H9 (cell line): ENCODE measurements at regions not wholly inside any gene's neighbourhood (a gene's known extent, or its start where the extent isn't known, plus 50 kb on each side); places are given as distances from the start of the nearest gene placed in this dataset.

Experiments used
- DNase-seq: peaks from one replicate; pipeline ENCODE4 v3.0.0-alpha.2; 2017
- H2AFZ ChIP-seq: one replicate; pipeline ENCODE4 v1.6.1; 2013; ENCODE audit warnings: mild to moderate bottlenecking, low read length, control low read depth, moderate library complexity
- H2AK5ac ChIP-seq: 2 replicates; pipeline ENCODE4 v1.6.1; 2013; ENCODE audit warnings: low read length, control low read depth, mixed read lengths; ENCODE audit not compliant: insufficient read length
- H2BK120ac ChIP-seq: one replicate; pipeline ENCODE4 v1.6.1; 2013; ENCODE audit warnings: low read depth, mild to moderate bottlenecking, low read length, control low read depth, inconsistent platforms; ENCODE audit not compliant: poor library complexity, severe bottlenecking
- H2BK12ac ChIP-seq: 2 replicates; pipeline ENCODE4 v1.6.1; 2013; ENCODE audit warnings: low read length, control low read depth, mixed read lengths, low read depth; ENCODE audit not compliant: insufficient read length
- H2BK15ac ChIP-seq: 2 replicates; pipeline ENCODE4 v1.6.1; 2013; ENCODE audit warnings: low read depth, low read length, control low read depth
- H2BK20ac ChIP-seq: one replicate; pipeline ENCODE4 v1.6.1; 2013; ENCODE audit warnings: low read depth, mild to moderate bottlenecking, low read length, control low read depth, inconsistent platforms; ENCODE audit not compliant: poor library complexity, severe bottlenecking
- H2BK5ac ChIP-seq: 2 replicates; pipeline ENCODE4 v1.6.1; 2013; ENCODE audit warnings: low read length, control low read depth, mixed read lengths; ENCODE audit not compliant: insufficient read length
- H3K14ac ChIP-seq: 2 replicates; pipeline ENCODE4 v1.6.1; 2013; ENCODE audit warnings: low read length, control low read depth; ENCODE audit not compliant: insufficient read depth
- H3K18ac ChIP-seq: 2 replicates; pipeline ENCODE4 v1.6.1; 2013; ENCODE audit warnings: low read depth, mild to moderate bottlenecking, mixed read lengths, low read length, control low read depth; ENCODE audit not compliant: insufficient read length
- H3K23ac ChIP-seq: 2 replicates; pipeline ENCODE4 v1.6.1; 2013; ENCODE audit warnings: low read length, control low read depth, mixed read lengths, low read depth; ENCODE audit not compliant: insufficient read length
- H3K23me2 ChIP-seq: 2 replicates; pipeline ENCODE4 v1.6.1; 2013; ENCODE audit warnings: low read depth, mild to moderate bottlenecking, mixed read lengths, low read length, control low read depth; ENCODE audit not compliant: insufficient read length, poor library complexity, severe bottlenecking
- H3K27ac ChIP-seq: 2 replicates; pipeline ENCODE4 v1.5.1; 2013; ENCODE audit warnings: low read length, control low read depth, mixed read lengths, low read depth; ENCODE audit not compliant: insufficient read length
- H3K27me3 ChIP-seq: 2 replicates; pipeline ENCODE4 v1.6.1; 2013; ENCODE audit warnings: low read length, control low read depth, inconsistent platforms; ENCODE audit not compliant: insufficient read depth
- H3K4ac ChIP-seq: 2 replicates; pipeline ENCODE4 v1.6.1; 2013; ENCODE audit warnings: low read depth, mild to moderate bottlenecking, control low read depth, inconsistent platforms, low read length, moderate library complexity
- H3K4me1 ChIP-seq: 2 replicates; pipeline ENCODE4 v1.6.1; 2013; ENCODE audit warnings: low read length, control low read depth, inconsistent platforms; ENCODE audit not compliant: insufficient read depth
- H3K4me2 ChIP-seq: 2 replicates; pipeline ENCODE4 v1.6.1; 2013; ENCODE audit warnings: low read length, control low read depth, mixed read lengths; ENCODE audit not compliant: insufficient read length, insufficient read depth
- H3K56ac ChIP-seq: 2 replicates; pipeline ENCODE4 v1.6.1; 2013; ENCODE audit warnings: low read depth, mild to moderate bottlenecking, mixed read lengths, low read length, control low read depth; ENCODE audit not compliant: insufficient read length
- H3K79me1 ChIP-seq: 2 replicates; pipeline ENCODE4 v1.6.1; 2013; ENCODE audit warnings: low read depth, mild to moderate bottlenecking, moderate library complexity, low read length, control low read depth, inconsistent platforms; ENCODE audit not compliant: insufficient read depth, poor library complexity, severe bottlenecking
- H3K79me2 ChIP-seq: 2 replicates; pipeline ENCODE4 v1.6.1; 2013; ENCODE audit warnings: low read length, control low read depth, inconsistent platforms; ENCODE audit not compliant: insufficient read depth
- H3K9ac ChIP-seq: 2 replicates; pipeline ENCODE4 v1.6.1; 2013; ENCODE audit warnings: low read length, control low read depth, mixed read lengths; ENCODE audit not compliant: insufficient read length; ENCODE audit errors: extremely low read depth
- H3K9me3 ChIP-seq: one replicate; pipeline ENCODE4 v1.6.1; 2013; ENCODE audit warnings: low read depth, low read length, inconsistent platforms; ENCODE audit not compliant: control insufficient read depth
- H3T11ph ChIP-seq: one replicate; pipeline ENCODE4 v1.6.1; 2013; ENCODE audit warnings: mild to moderate bottlenecking, low read length, control low read depth, inconsistent platforms
- H4K20me1 ChIP-seq: one replicate; pipeline ENCODE4 v1.6.1; 2013; ENCODE audit not compliant: control insufficient read depth, insufficient read length, insufficient read depth
- H4K5ac ChIP-seq: 2 replicates; pipeline ENCODE4 v1.6.1; 2013; ENCODE audit warnings: low read depth, mild to moderate bottlenecking, mixed read lengths, low read length, control low read depth; ENCODE audit not compliant: insufficient read length
- H4K8ac ChIP-seq: replicated peaks from 2 replicates; pipeline ENCODE4 v1.6.1; 2013; ENCODE audit warnings: low read length, control low read depth, mixed read lengths, low read depth; ENCODE audit not compliant: insufficient read length
- H4K91ac ChIP-seq: 2 replicates; pipeline ENCODE4 v1.6.1; 2013; ENCODE audit warnings: low read depth, mild to moderate bottlenecking, moderate library complexity, mixed read lengths, low read length, control low read depth; ENCODE audit not compliant: insufficient read length
- H3K27ac Mint-ChIP-seq, 3 experiments: 2 replicates in 2 of 3; 3 replicates in 1 of 3; pipeline ENCODE4 v1.8.0; 2020 to 2021; ENCODE audit warnings: mixed read lengths in 3 of 3, mild to moderate bottlenecking in 1 of 3, moderate library complexity in 1 of 3
- H3K27me3 Mint-ChIP-seq: 2 replicates; pipeline ENCODE4 v1.8.0; 2021; ENCODE audit warnings: low read depth, mild to moderate bottlenecking, moderate library complexity, mixed read lengths
- H3K36me3 Mint-ChIP-seq, 3 experiments: 2 replicates in 2 of 3; 3 replicates in 1 of 3; pipeline ENCODE4 v1.8.0; 2020 to 2021; ENCODE audit warnings: low read depth in 3 of 3, mixed read lengths in 3 of 3; ENCODE audit not compliant: insufficient read depth in 1 of 3
- H3K4me1 Mint-ChIP-seq, 2 experiments: 2 replicates each; pipeline ENCODE4 v1.8.0; 2020; ENCODE audit warnings: mixed read lengths in 2 of 2
- H3K4me3 Mint-ChIP-seq, 2 experiments: 2 replicates in 1 of 2; 3 replicates in 1 of 2; pipeline ENCODE4 v1.8.0; 2020 to 2021; ENCODE audit warnings: mild to moderate bottlenecking in 2 of 2, mixed read lengths in 2 of 2, moderate library complexity in 1 of 2
- H3K9me3 Mint-ChIP-seq, 2 experiments: 2 replicates in 1 of 2; 3 replicates in 1 of 2; pipeline ENCODE4 v1.8.0; 2020; ENCODE audit warnings: mild to moderate bottlenecking in 2 of 2, mixed read lengths in 2 of 2, moderate library complexity in 1 of 2
- WGBS: extraction: QIAGEN DNeasy Blood & Tissue Kit; methylation state at CpG from one replicate; pipeline ENCODE4 v1.1.7; 2013; ENCODE audit warnings: missing lambda C conversion rate, low lambda C conversion rate, mixed read lengths; ENCODE audit not compliant: insufficient read length; ENCODE audit errors: extremely low coverage; 5-methylcytosine and 5-hydroxymethylcytosine counted together
- TF ChIP-seq, protein P1 (sequence below): fragments of 200-600 bp; sonication (generic); conservative IDR thresholded peaks from 3 replicates; pipeline ENCODE4 v1.8.0; 2021; ENCODE audit warnings: antibody characterized with exemption, mild to moderate bottlenecking

- no peak overlapping the region for H2BK120ac ChIP-seq
- no peaks in the 10 kb centered on the region for H3K9me3 ChIP-seq
- no peak overlapping the region for H4K91ac ChIP-seq
- H3K23ac ChIP-seq = no peak overlapping the region
- Mint-ChIP-seq H3K9me3 (no peaks in the 10 kb centered on the region; a peak in 2 of 5 replicates), H3K27me3 (no peaks in the 10 kb centered on the region), H3K27ac (no peak overlapping the region), H3K4me3 (no peak overlapping the region), H3K4me1 (peaks cover 13 to 18% of the 10 kb centered on the region in 2 experiments), H3K36me3 (no peaks in the 10 kb centered on the region; a peak in 1 of 7 replicates)
- H3K79me2 ChIP-seq = no peaks in the 10 kb centered on the region
- H3K4me2 ChIP-seq = no peak overlapping the region
- 0 out of 2 replicates have a peak, but pooled peaks cover 2% of the 10 kb centered on the region for H3K4me1 ChIP-seq
- H3K14ac ChIP-seq = no peak overlapping the region
- no peaks in the 10 kb centered on the region for H3K79me1 ChIP-seq
- H2AFZ ChIP-seq = no peak overlapping the region
- H3K18ac ChIP-seq = no peak overlapping the region
- H2BK15ac ChIP-seq = no peak overlapping the region
- TF ChIP-seq, protein P1, sequence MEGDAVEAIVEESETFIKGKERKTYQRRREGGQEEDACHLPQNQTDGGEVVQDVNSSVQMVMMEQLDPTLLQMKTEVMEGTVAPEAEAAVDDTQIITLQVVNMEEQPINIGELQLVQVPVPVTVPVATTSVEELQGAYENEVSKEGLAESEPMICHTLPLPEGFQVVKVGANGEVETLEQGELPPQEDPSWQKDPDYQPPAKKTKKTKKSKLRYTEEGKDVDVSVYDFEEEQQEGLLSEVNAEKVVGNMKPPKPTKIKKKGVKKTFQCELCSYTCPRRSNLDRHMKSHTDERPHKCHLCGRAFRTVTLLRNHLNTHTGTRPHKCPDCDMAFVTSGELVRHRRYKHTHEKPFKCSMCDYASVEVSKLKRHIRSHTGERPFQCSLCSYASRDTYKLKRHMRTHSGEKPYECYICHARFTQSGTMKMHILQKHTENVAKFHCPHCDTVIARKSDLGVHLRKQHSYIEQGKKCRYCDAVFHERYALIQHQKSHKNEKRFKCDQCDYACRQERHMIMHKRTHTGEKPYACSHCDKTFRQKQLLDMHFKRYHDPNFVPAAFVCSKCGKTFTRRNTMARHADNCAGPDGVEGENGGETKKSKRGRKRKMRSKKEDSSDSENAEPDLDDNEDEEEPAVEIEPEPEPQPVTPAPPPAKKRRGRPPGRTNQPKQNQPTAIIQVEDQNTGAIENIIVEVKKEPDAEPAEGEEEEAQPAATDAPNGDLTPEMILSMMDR = no peak
- no peak overlapping the region for H3K56ac ChIP-seq
- no CpG with 5 or more reads among the region's 1 CpG for WGBS
- no peaks in the 10 kb centered on the region for H3K27me3 ChIP-seq
- no peak for DNase-seq
- H2BK20ac ChIP-seq = no peak overlapping the region
- no peak overlapping the region for H3K9ac ChIP-seq
- H4K8ac ChIP-seq = no peak overlapping the region
- H2AK5ac ChIP-seq = no peak overlapping the region
- H3K4ac ChIP-seq = no peak overlapping the region
- no peak overlapping the region for H4K5ac ChIP-seq
- no peak overlapping the region for H2BK5ac ChIP-seq
- no peaks in the 10 kb centered on the region for H4K20me1 ChIP-seq
- H3K23me2 ChIP-seq = no peaks in the 10 kb centered on the region
- H3K27ac ChIP-seq = no peak overlapping the region
- no peak overlapping the region for H3T11ph ChIP-seq
- H2BK12ac ChIP-seq = no peak overlapping the region
Measured at GRCh38 chr5:167881041-167881440, 410.4 kb upstream of the WWC1 start.
